Middle frontal gyrus (tissue), 1 donor: ENCODE measurements at regions not wholly inside any gene's neighbourhood (a gene's known extent, or its start where the extent isn't known, plus 50 kb on each side); places are given as distances from the start of the nearest gene placed in this dataset.
"Not testable (repeated sequence)": the region's sequence is repeated elsewhere in the genome, so short reads cannot be mapped to it uniquely, and the experiment has no call there.

ENCODE experiments used
- DNase-seq: peaks from one replicate; pipeline ENCODE4 v3.0.0-alpha.2; 2015; ENCODE audit warnings: low spot score; ENCODE audit errors: extremely low spot score

GRCh38 chr12:85424581-85425348 is 144.7 kb downstream of the ALX1 start:
- no peak for DNase-seq

DNA sequence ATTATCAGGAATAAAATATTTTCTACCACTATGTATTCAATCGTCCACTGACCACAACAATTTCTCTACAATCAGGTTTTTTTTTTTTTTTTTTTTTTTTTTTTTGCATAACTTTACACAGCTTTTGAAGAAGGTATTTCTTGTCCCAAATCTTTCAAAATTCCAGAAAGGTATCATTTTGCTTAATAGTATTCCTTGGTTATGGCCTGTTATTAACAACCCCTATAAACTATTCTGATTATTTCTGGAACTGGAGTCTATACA is 145.3 kb downstream of the ALX1 start:
- DNase-seq: no peak

DNA sequence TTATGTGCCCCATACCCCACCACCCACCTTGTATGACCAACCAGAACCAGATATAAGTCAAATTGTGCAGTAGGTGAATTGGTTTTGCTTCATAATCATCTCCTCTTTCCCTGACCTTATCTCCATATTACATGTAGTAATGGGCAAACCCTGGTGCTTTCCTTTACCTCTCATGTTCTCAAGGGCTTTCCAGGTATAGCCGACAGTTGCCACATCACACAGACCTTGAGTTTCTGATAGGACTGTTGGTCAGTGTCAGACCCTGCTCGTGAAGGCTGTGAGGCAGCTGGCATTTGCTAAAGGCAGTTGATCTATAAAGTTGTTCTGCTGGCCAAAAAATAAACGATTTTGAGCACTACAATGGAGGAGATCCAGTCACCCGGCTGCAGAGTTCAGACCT is 145.9 kb downstream of the ALX1 start:
- no peak for DNase-seq

DNA sequence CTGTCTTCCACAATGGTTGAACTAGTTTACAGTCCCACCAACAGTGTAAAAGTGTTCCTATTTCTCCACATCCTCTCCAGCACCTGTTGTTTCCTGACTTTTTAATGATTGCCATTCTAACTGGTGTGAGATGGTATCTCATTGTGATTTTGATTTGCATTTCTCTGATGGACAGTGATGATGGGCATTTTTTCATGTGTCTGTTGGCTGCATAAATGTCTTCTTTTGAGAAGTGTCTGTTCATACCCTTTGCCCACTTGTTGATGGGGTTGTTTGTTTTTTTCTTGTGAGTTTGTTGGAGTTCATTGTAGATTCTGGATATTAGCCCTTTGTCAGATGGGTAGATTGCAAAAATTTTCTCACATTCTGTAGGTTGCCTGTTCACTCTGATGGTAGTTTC is 153.1 kb downstream of the ALX1 start:
- DNase-seq: not testable (repeated sequence)

DNA sequence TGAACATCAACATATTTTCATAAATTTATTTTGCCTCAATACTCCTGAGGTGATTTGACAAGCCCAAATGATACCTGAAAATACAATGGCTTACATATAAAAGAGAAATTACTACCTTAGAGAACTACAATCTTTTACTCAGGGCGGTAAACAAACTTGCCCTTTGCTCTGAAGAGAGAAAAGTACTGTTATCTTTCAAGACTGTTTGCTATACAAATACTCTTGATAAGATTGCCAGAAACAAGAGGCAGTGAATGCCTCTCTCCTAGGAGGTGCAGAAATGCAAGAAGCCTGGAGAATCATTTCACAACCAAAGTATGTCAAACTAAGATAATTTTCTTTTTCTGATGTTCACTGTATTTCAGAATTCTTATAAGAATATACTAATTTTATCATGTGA is 160.3 kb downstream of the ALX1 start:
- no peak for DNase-seq

DNA sequence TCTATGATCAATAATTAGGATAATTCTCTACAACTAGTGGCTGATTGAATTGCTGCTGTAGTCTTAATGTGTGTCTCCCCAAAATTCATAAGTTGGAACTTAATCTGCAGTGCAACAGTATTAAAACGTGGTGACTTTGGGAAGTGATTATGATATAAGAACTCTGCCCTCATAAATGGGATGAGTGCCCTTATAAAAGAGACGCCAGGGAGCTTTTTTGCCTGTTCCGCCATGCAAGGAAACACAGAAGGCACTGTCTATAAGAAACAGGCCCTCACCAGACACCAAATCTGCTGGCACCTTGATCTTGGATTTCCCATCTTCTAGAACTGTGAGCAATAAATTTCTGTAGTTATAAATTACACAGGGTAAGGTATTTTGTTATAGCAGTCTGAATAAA is 161.0 kb downstream of the ALX1 start:
- DNase-seq: no peak

GRCh38 chr12:85441741-85442140 is 161.7 kb downstream of the ALX1 start:
- no peak for DNase-seq

- no peak for DNase-seq
Measured at GRCh38 chr12:85445060-85445938, 165.3 kb downstream of the ALX1 start.

GRCh38 chr12:85448031-85448430 is 168.0 kb downstream of the ALX1 start:
- no peak for DNase-seq

- no peak for DNase-seq
Measured at GRCh38 chr12:85448548-85449139, 168.6 kb downstream of the ALX1 start.

DNA sequence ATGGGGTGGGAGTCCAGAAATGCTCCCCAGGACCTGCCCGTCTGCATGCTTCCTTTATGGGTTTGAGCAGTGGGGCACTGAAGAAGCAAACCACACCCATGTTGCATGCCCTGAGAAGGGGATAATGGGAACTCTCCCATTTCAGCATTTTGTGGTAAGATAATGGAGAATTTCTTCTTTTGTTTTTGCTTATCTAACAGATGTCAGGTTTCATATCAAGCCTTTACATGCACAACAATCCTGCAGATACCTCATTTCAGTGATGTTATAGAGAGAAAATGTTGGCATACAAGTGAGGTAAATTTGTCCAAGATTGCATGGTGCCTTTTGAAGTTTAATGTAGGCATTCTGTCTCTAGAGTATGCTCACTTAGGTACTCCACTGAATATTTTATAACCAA is 177.0 kb downstream of the ALX1 start:
- no peak for DNase-seq

DNA sequence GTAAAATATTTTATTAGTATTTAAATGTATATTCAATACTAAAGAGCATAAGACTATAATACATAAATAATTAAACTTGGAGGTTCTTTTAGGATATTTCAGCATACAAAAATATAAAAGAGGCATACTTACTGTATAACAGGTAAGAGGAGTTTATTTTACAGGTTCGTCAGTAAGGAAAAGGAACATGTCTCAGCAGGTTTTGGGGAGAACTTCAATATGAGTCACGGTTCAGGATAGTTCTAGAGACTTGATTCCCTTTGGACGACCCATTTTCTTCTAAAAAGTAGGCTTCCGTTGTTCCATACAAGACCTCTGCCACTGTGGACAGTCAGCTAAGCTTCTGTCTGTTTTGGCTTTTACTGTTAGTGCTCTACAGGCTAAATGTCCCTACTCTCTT is 181.1 kb downstream of the ALX1 start:
- no peak for DNase-seq

GRCh38 chr12:85462888-85463287 is 182.9 kb downstream of the ALX1 start:
- DNase-seq: no peak

DNA sequence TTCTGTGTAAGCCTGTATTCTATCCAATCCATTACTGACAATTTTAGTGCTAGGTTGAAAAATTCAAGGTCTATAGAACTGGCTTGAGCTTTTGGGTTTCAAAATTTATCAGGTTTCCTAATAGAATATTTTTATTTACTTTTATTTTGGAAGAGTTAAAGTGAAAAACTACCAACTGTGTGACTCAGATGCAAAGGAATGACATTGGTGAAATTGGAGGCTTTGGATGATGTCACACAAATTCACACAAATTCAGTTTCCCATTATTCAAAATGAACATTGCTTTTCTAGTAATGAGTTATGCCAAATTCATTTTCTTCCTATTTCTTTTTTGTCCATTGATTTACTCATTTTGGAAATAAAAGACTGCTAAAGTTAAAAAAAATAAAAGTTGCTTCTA is 186.9 kb downstream of the ALX1 start:
- no peak for DNase-seq

DNA sequence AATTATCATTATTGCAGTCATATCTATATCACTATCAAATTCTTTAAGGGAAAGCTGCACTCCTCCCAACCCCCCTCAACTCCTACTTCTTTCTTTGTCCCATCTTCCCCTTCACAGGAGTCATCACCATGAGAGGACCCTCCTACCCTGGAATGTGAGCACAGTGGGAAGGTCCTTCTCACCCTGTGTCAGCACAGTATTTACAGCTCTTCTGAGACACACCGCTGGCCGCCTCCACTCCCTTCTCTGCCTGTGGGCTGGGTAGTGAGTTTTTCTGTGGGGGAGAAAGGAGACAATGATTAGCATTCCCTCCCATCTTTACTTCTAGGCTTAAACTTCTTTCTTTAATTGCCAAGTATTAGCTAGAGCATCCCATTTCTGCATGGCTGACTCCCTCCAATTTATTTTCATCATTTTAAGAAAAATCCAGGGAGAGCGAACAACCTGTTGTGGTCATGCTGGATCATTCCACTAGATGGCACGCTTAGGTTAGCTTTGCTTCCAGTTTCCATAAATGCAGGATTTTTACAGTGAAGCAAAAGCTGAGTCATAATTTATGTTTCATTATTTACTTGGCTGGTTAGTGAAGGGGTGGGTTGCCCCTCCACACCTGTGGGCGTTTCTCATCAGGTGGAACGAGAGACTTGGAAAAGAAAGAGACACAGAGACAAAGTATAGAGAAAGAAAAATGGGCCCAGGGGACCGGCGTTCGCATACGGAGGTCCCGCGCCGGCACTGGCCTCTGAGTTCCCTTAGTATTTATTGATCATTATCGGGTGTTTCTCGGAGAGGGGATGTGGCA is 188.5 kb downstream of the ALX1 start:
- DNase-seq: peak; percentile 18

DNA sequence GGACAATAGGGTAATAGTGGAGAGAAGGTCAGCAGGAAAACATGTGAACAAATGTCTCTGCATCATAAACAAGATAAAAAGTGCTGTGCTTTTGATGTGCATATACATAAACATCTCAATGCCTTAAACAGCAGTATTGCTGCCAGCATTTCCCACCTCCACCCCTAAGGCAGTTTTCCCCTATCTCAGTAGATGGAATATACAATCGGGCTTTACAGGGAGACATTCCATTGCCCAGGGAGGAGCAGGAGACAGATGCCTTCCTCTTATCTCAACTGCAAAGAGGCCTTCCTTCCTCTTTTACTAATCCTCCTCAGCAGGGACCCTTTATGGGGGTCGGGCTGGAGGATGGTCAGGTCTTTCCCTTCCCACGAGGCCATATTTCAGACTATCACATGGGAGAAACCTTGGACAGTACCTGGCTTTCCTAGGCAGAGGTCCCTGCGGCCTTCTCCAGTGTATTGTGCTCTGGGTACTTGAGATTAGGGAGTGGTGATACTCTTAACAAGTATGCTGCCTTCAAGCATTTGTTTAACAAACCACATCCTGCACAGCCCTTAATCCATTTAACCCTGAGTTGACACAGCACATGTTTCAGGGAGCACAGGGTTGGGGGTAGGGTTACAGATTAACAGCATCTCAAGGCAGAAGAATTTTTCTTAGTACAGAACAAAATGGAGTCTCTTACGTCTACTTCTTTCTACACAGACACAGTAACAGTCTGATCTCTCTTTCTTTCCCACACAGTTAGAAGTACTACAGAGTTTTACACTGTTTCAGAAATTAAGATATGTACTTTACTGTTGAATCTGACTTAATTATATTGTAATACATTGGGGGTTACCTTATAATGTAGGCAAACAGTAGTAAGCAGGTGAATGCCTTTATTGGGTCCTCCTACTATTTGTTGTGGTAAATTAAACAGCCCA is 189.4 kb downstream of the ALX1 start:
- DNase-seq: not testable (repeated sequence)

GRCh38 chr12:85475277-85475676 is 195.3 kb downstream of the ALX1 start:
- DNase-seq: not testable (repeated sequence)

DNA sequence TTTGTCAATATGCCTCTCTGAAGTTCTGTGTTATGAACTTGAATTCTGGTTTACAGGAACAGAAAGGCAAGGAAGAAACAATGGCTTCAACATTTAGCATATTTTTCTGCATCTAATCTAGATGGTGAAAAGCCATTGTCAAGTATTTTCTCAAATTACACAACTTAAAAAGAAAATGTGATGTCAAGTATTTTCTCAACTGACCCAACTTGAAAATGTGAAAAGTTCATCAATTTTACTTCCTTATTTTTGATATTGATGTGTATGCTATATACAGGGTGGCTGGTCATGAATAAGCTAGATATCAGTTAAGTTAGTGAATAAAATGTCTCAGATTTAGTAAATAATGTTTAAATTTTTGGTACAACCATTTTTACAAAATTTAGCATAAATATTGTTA is 196.7 kb downstream of the ALX1 start:
- DNase-seq: no peak

- DNase-seq: no peak
Measured at GRCh38 chr12:85484387-85484786, 204.4 kb downstream of the ALX1 start.

DNA sequence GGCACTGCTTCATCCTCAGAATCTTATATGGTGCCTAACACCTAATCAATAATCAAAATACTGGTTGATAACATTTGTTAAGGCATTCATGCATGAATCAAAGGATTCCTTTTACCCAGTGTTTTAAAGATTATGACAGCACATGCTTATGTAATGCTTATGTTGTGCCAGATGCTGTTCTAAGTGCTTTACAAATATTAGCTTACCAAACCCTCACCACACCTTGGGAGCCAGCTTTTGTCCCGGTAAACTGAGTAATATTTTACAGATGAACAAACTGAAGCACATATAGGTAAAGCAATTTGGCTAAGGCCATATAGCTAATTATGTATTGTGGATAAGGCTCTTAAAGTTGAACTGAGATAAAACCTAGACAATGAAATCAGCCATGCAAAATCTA is 209.2 kb downstream of the ALX1 start:
- no peak for DNase-seq

DNA sequence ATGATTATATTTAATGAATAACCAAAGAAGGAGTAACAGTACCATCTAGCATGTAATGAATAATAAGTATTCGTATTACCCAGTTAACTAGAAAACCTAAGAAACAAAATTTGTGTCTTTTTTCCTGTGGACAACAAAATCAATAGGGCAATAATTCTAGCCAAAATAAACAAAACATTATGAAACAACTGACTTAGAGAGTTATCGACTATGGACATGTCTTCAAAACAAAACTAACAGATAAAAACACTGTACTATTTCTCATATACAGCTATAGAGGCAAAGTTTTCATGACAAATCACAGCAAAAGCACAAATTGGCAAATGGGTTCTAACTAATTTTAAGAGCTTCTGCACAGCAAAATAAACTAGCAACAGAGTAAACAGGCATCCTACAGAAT is 224.1 kb downstream of the ALX1 start:
- DNase-seq: no peak
